22Rv1 (cell line): ENCODE measurements at regions not wholly inside any gene's neighbourhood (a gene's known extent, or its start where the extent isn't known, plus 50 kb on each side); places are given as distances from the start of the nearest gene placed in this dataset.

ENCODE experiments used
- ZFX ChIP-seq: fragments of 450-650 bp; IDR thresholded peaks from 2 replicates; pipeline ENCODE4 v1.6.1; 2017; ENCODE audit warnings: antibody characterized with exemption, borderline replicate concordance
- TF ChIP-seq, protein P1 (sequence below): fragments of 450-650 bp; IDR thresholded peaks from 2 replicates; pipeline ENCODE4 v1.5.1; 2017; ENCODE audit warnings: mild to moderate bottlenecking

DNA sequence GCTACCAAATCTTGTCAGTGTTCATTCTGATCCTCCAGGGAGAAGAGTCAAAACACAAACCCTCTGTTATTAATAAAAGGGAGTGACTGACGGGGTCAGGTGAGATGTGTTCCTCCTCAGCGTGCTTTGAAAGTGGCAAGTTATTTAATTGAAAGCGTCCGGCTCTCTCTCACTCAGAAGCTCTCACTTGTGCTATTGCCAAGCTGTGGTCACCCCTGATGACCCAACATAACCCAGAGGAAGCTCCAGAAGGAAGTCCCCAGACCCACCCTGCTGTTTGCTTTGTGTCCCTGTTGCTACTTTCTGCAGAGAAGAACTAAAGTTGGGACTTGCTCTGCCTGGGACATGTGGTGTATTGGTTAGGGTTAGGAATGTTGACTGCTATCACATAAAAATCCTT lies 235.6 kb downstream of the EDEM1 start:
- TF ChIP-seq, protein P1, sequence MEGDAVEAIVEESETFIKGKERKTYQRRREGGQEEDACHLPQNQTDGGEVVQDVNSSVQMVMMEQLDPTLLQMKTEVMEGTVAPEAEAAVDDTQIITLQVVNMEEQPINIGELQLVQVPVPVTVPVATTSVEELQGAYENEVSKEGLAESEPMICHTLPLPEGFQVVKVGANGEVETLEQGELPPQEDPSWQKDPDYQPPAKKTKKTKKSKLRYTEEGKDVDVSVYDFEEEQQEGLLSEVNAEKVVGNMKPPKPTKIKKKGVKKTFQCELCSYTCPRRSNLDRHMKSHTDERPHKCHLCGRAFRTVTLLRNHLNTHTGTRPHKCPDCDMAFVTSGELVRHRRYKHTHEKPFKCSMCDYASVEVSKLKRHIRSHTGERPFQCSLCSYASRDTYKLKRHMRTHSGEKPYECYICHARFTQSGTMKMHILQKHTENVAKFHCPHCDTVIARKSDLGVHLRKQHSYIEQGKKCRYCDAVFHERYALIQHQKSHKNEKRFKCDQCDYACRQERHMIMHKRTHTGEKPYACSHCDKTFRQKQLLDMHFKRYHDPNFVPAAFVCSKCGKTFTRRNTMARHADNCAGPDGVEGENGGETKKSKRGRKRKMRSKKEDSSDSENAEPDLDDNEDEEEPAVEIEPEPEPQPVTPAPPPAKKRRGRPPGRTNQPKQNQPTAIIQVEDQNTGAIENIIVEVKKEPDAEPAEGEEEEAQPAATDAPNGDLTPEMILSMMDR, result no peak
- TF ChIP-seq ZFX, result no peak
